Dedifferentiated amniotic fluid mesenchymal stem cell (primary cell): ENCODE measurements at regions not wholly inside any gene's neighbourhood (a gene's known extent, or its start where the extent isn't known, plus 50 kb on each side); places are given as distances from the start of the nearest gene placed in this dataset.
"Not testable (repeated sequence)": the region's sequence is repeated elsewhere in the genome, so short reads cannot be mapped to it uniquely, and the experiment has no call there.

Source experiments
- DNase-seq: peaks from one replicate; pipeline ENCODE4 v3.0.0-alpha.2; 2016; ENCODE audit errors: extremely low spot score

GRCh38 chr16:60271781-60272180 is 1537.7 kb upstream of the GOT2 start:
- DNase-seq: no peak

DNA sequence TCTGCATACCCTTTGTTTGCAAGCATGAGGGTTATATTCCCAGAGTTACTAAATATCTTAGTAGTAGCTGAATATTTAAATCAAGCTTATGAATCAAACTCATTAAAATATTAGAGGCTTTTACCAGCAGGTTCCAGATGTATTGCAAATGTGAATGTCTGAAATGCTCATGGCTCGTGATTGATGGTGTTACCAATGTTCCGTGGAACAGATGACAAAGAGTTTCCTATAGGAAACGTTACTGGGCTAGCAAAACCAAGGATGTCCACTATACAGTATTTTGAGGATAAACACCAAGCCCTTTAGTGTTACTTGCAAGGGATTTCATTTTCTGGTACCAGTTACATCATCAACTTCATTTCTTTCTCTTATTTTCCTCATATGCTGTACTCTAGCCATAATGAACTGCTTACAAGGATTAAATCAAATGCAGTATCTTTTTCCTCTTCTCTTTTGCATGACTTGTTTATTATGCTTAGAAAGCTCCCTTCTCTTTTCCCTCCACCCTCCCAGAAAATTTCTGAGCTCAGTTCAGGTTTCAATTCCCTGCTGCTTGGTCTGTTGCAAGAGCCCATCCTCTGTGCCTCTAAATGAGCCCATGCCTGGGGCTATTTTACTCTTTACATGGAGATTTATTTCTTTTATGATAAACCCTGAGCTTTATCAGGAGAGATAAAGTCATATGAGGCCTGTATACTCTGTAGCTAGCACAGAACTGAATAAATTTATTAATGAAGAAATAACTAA is 1537.1 kb upstream of the GOT2 start:
- no peak for DNase-seq

GRCh38 chr16:60261425-60261824 is 1527.3 kb upstream of the GOT2 start:
- DNase-seq: no peak

GRCh38 chr16:60259956-60260355 is 1525.8 kb upstream of the GOT2 start:
- DNase-seq: no peak

DNA sequence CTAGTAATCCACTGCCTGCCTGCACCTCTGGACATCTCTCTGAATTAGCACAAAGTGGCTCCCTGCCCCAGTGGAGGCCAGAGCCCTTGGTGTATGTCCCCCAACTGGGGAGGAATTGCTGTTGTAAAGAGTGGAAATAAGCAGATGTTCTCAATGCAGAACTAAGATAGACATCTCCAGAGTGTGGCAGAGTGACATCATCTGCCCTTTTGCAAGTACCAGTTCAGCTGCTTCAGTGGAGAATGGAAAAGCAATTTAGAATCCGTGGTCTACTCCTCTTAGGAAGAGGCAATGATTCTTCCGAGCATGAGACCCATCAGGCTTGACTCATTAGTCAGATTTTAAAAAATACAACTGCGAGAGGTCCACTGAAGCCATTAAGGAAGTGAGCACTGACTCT is 1512.0 kb upstream of the GOT2 start:
- DNase-seq: no peak

GRCh38 chr16:60241671-60242070 is 1507.6 kb upstream of the GOT2 start:
- DNase-seq: no peak

DNA sequence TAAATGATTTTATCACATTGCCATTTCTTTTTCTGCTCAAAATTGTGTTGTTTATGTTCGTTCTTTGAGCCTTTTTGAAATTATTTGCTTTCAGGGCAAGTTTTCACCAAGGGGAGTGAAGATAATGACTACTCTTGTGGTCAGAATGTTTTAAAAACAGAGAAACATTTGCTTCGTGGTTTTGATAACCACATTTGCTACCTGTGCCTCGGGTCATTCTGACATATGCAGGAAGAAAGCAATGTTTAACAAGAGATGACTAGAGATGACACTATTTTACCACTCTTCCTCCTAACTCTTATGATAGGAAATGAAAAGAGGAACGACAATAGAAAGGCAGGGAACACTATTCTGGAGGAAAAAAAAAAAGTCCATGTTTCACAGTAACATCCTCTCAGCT is 1496.5 kb upstream of the GOT2 start:
- no peak for DNase-seq

- no peak for DNase-seq
Measured at GRCh38 chr16:60225541-60225940, 1491.4 kb upstream of the GOT2 start.

DNA sequence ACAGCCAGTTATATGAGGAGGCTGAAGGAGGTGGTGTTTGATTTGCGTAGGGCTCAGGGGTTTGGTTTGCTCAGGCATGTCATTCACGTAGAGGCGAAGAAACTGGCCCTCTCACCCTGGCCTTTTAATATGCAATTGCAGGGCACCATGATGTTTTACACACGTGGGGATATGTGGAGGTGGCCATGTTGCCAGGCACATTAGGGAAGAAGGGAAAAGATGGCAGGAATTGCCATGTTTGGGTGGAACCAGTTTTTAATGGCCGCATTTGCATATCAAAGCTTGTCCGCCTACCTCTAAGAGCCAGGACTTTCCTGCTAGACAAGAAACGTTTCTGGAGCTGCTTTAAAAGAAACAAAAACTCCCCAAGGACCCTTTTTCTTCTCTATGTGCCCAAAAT is 1483.7 kb upstream of the GOT2 start:
- DNase-seq: no peak

DNA sequence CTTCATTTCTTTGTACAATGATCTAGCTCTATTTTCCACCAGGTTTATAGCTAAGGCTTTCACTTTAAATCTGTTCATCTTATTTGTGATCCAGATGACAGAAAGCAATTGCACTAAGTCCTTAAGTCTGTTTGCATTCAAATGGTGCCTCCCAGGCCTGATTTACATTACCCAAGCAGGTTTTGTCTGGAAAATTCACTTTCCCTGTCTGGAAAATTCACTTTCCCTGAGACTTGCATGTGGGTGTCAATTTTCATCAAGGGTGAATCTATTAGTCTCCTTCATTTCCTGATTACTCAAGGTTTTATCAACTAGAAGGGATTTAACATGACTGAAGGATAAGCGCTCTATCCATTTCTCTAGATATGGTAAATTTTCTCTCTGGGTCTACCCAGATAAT is 1480.2 kb upstream of the GOT2 start:
- no peak for DNase-seq

DNA sequence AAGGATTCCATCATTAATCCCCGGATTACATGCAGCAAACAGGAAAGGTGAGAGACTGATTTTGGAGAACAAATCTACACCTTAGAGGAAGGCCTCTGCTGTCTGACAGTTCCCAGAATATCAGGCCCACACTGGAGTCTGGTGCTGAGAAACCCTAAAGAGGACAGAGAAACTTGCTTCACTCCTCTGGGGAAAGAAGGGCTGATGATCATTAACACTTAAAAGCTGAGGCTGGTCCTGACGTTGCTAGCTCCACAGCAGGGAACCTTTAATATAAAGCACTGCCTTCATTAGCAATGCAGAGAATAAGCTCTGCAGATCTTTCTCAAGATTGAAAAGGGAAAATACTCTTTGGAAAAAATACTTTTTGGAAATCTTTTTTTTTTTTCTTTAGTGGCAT is 1472.4 kb upstream of the GOT2 start:
- no peak for DNase-seq

DNA sequence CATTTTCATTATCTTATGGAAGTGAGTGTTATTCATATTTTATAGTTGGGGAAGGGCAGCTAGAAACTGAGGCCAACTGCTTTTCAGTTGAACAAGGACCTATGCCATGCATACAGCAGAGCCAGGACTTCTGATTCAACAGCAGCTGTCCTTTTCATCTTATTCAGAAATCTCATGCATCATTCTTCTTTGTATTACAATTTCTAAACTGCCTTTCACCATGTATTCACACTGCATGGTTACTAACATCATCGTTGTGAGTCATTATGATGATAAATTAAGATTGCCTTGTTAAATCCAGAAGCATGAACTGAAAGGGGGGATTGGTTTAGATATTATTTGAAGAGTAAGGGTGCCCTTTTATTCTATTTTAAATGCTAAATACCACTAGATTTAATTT is 1470.1 kb upstream of the GOT2 start:
- DNase-seq: no peak

DNA sequence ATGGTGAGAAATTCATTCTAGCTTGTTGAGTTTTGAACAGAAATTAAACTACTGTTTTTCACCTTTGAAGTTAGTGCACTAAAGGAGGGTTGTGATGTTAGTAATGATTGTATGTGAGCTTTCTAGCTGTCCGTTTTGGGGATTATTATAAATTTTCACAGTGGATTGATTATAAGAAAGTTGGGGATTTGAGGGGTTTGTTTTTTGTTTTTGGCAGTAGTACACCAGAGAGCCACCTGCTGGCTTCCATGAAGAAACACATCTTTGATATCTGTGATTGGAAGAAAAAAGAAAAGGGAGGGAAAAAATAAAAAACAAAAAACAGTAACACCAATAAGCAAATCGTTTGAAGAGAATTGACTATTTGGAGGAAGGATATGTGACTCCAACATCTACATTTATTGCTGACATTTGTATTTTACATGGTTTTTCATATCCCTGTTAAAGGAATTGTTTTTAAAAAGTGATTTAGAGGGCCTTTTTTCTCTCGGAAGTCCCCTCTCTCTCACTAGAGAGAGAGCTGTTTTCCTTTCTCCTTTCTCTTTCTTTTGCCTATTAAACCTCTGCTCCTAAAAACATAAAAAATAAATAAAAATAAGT is 1469.5 kb upstream of the GOT2 start:
- DNase-seq: no peak

DNA sequence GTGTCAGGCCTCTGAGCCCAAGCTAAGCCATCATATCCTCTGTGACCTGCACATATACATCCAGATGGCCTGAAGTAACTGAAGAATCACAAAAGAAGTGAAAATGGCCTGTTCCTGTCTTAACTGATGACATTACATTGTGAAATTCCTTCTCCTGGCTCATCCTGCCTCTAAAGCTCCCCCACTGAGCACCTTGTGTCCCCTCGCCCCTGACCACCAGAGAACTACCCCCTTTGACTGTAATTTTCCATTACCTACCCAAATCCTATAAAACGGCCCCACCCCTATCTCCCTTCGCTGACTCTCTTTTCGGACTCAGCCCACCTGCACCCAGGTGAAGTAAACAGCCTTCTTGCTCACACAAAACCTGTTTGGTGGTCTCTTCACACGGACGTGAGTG is 1466.6 kb upstream of the GOT2 start:
- DNase-seq: not testable (repeated sequence)

- no peak for DNase-seq
Measured at GRCh38 chr16:60200161-60200560, 1466.0 kb upstream of the GOT2 start.

DNA sequence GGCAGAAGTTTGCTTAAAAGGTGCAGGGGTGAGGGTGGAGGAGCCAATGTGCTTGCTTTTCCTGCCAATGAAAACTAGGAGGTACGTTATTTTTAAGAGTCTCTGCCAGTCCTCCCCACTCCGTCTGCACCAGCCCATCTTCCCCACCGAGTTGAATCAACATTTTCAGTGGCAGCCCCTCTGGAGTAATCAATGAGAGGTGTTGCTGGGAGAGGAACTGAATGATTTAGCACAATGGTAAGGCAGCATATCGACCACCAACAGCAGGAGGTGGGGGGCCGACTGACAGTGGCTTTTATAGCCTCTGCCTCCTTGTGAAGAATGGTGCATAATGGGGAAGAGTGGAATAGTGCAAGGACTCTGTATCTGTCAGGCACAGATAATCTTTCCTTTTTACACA is 1465.0 kb upstream of the GOT2 start:
- DNase-seq: no peak

DNA sequence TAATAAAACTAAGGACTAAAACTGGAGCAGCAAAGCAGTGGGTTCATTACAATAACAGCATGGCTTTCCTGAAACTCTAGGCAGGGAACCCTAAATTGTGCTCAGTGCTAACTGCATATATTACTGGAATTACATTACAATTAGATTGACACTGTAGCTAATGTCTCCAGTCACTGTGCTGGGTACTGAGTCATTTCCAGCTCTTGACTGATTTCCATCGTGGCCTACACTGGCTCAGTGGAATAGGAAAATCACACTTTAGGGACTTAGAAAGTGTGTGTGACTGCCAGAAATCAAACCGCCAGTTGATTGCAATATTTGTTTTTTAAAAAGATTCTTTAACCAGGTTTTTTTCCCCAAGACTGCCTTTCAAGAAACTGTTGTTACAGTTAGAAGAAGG is 1447.4 kb upstream of the GOT2 start:
- DNase-seq: no peak

GRCh38 chr16:60180609-60181008 is 1446.5 kb upstream of the GOT2 start:
- DNase-seq: no peak

GRCh38 chr16:60170196-60170595 is 1436.1 kb upstream of the GOT2 start:
- DNase-seq: no peak

GRCh38 chr16:60166111-60166510 is 1432.0 kb upstream of the GOT2 start:
- no peak for DNase-seq

DNA sequence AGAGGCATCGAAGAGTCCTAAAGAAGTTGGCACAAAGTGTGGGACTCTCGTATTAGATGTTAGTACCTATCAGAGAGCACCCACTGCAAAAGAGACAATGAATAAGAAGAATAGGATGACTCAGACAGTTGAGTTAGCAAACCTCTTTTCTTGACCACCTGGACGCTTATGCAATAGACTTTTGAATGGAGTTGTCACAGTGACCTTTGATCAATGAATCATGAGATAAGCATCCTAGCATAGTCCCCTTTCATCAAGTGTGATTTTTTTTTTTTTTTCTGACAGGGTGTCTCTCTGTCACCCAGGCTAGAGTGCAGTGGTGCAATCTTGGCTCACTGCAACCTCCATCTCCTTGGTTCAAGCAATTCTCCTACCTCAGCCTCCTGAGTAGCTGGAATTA is 1417.9 kb upstream of the GOT2 start:
- DNase-seq: no peak

DNA sequence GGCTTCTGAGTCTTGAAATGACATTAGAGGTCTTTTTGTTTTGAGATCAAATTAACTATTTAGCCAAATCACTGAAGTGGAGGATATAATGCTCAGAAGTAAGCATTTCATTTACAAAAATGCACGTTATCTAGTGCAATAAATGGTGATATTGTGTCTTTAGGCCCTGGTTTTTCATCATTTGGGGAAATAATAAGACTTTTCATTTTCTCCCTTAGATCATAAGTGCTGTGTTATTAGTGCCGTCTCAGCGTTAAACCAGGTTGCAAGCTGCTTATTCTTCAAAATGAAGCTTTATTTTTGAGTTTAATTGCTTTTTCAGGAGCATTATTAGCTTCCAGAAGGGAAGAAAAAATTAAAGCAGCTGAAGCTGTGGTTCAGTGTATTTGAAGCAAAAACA is 1416.8 kb upstream of the GOT2 start:
- DNase-seq: no peak

GRCh38 chr16:60143348-60143705 is 1409.2 kb upstream of the GOT2 start:
- no peak for DNase-seq
